Adrenal gland (tissue), 5 donors: ENCODE measurements at regions not wholly inside any gene's neighbourhood (a gene's known extent, or its start where the extent isn't known, plus 50 kb on each side); places are given as distances from the start of the nearest gene placed in this dataset.

Experiments used
- CTCF ChIP-seq, 6 experiments: fragments of 450-650 bp in 4 of 6; fragments of 200-600 bp in 2 of 6; sonication (generic) in 1 of 6; IDR thresholded peaks; 1 replicate in 5 of 6; 2 replicates in 1 of 6; pipeline versions ENCODE4 v1.5.1 to v1.8.0; 2016 to 2021; ENCODE audit warnings: antibody characterized with exemption in 6 of 6, mild to moderate bottlenecking in 2 of 6, moderate library complexity in 1 of 6
- POLR2A ChIP-seq, 2 donors: fragments of 450-650 bp; IDR thresholded peaks; one replicate each; pipeline ENCODE4 v1.6.1; 2017; ENCODE audit warnings: antibody characterized with exemption in 2 of 2, mild to moderate bottlenecking in 2 of 2, moderate library complexity in 1 of 2
- donor health status: DM: no; HTN: no; CAD: no.

GRCh38 chrX:82649645-82650044 lies 858.4 kb upstream of the POU3F4 start:
- TF ChIP-seq CTCF (IDR thresholded peaks at IDR 0.05) (no peak), POLR2A (IDR thresholded peaks at IDR 0.05) (no peak)
